CD8-positive, alpha-beta memory T cell (primary cell): ENCODE measurements at regions not wholly inside any gene's neighbourhood (a gene's known extent, or its start where the extent isn't known, plus 50 kb on each side); places are given as distances from the start of the nearest gene placed in this dataset.

Experiments
- CTCF ChIA-PET: fragments of 350-600 bp; sonication (Branson Sonifier 250); formaldehyde crosslinking; loops from one replicate; lab custom pipeline; 2021; ENCODE audit warnings: antibody characterized with exemption; lab: Charles Lee
- POLR2A ChIA-PET: fragments of 350-600 bp; sonication (Branson Sonifier 250); formaldehyde crosslinking; loops from one replicate; lab custom pipeline; 2021; ENCODE audit warnings: antibody characterized with exemption; lab: Charles Lee
- DNase-seq, 5 donors: peaks; one replicate each; pipeline versions ENCODE4 v3.0.0 to v3.0.0-alpha.2; 2020 to 2022; ENCODE audit warnings: mixed read lengths in 1 of 5
- H3K27ac ChIP-seq: one replicate; pipeline ENCODE4 v1.7.0; 2013; ENCODE audit warnings: low read depth, mild to moderate bottlenecking, low read length, moderate library complexity
- H3K27me3 ChIP-seq: 2 replicates; pipeline ENCODE4 v1.7.0; 2013; ENCODE audit warnings: low read length, mild to moderate bottlenecking; ENCODE audit not compliant: insufficient read depth, poor library complexity, severe bottlenecking
- H3K36me3 ChIP-seq: 2 replicates; pipeline ENCODE4 v1.7.0; 2013; ENCODE audit warnings: mild to moderate bottlenecking, low read length, moderate library complexity; ENCODE audit not compliant: insufficient read depth
- H3K4me1 ChIP-seq: 2 replicates; pipeline ENCODE4 v1.7.0; 2013; ENCODE audit warnings: mild to moderate bottlenecking, low read length, moderate library complexity; ENCODE audit not compliant: insufficient read depth
- H3K4me3 ChIP-seq: 2 replicates; pipeline ENCODE4 v1.7.0; 2013; ENCODE audit warnings: mild to moderate bottlenecking, low read length
- H3K9me3 ChIP-seq: 2 replicates; pipeline ENCODE4 v1.7.0; 2013; ENCODE audit warnings: mild to moderate bottlenecking, low read length
- H3K27ac Mint-ChIP-seq, 8 donors: one replicate each; pipeline ENCODE4 v1.8.0; 2020 to 2021; ENCODE audit warnings: mixed read lengths in 8 of 8, mild to moderate bottlenecking in 6 of 8, inconsistent platforms in 3 of 8, moderate library complexity in 3 of 8
- H3K27me3 Mint-ChIP-seq, 2 donors: one replicate each; pipeline ENCODE4 v1.8.0; 2020 to 2021; ENCODE audit warnings: mixed read lengths in 2 of 2, mild to moderate bottlenecking in 1 of 2, moderate library complexity in 1 of 2
- H3K36me3 Mint-ChIP-seq, 3 donors: one replicate each; pipeline ENCODE4 v1.8.0; 2020 to 2021; ENCODE audit warnings: mixed read lengths in 3 of 3, inconsistent platforms in 1 of 3, mild to moderate bottlenecking in 1 of 3
- H3K4me1 Mint-ChIP-seq, 3 donors: one replicate each; pipeline ENCODE4 v1.8.0; 2020 to 2021; ENCODE audit warnings: mixed read lengths in 3 of 3, inconsistent platforms in 1 of 3, mild to moderate bottlenecking in 1 of 3
- H3K4me3 Mint-ChIP-seq, 7 donors: one replicate each; pipeline ENCODE4 v1.8.0; 2020 to 2021; ENCODE audit warnings: mixed read lengths in 7 of 7, mild to moderate bottlenecking in 6 of 7, moderate library complexity in 4 of 7, inconsistent platforms in 2 of 7
- H3K9me3 Mint-ChIP-seq, 5 donors: one replicate each; pipeline ENCODE4 v1.8.0; 2020 to 2022; ENCODE audit warnings: mixed read lengths in 5 of 5, mild to moderate bottlenecking in 3 of 5, moderate library complexity in 2 of 5, inconsistent platforms in 1 of 5

DNA sequence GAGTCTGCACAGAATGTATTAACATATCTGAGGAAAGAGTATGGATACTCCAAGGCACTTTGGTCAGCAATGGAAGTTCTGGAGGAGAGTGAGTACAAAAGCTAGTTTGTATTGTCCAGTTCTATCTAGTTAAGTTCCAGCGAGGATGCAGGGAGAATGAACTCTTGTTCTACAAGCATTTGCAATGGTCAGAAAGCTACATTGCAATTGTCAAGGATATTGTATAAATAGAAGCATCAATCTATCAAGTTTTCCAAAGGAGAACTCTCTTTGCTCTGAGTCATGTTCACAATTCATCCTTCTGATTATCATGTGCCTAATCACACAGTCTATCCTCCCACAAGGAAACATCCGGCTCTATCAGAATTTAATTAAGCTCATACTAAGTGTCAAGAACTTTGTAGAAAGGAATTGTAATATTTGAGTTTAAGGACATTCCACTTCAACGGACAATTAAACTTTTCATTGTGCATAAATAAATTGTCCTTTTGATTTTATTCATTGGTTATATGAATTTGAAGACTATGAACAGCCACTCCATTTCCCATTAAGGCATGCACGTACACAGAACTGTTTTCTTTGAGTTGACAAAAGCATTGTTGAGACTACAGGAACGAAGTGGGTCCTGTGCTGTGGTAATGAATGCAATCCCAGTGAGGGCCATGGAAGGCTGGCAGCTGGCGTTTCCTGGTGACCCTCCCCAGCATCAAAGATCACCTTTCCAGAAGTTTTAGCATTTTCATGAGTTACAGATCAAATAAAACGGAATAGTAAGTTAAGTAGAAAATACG, 973.5 kb upstream of the GOT2 start:
- no peaks in the 10 kb centered on the region for H3K27me3 Mint-ChIP-seq
- POLR2A ChIA-PET = no interaction called here

DNA sequence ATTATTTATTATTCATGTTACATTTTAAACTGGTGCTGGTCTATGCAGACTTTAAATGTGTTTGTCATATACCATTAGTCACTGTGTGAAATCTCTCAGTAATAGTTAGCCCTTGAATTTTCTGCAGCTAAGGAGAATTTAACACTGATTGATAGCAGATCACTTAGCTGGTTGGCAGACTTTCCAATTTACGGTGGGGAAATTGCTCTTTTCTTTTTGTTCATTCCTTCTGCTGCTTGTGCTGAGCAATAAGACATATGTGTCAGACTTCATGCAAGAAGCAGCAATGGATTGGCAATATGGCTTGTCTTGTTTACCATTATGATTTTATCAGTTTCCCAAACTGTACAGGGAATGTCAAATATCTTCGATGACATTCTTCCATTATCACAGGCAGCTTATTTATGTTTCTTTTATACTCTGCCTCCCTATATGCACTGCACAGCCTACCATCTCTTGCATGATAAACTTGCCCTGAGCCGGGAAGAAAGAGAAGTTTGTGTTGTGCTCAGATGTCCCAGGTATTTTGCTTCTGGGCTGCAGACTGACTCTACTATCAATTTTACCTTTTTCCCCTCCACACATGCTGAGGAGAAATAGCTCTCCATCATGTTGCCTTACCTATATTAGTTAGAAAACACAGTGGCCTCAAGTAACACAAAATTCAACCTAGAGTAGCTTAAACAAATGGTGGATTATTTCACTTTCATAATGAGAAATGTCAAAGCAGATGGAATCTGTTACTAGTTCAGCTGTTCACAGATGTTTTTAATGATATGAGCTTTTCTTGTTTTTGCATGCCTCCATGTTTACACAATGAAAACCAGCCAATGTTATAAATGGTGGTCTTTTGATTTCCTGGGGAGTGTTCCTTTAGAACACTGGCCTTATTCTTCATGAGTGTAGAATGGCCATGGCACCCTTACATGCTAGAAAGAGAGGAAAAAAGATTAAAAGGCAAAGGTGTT, 968.1 kb upstream of the GOT2 start:
- no peak overlapping the region for H3K4me3 Mint-ChIP-seq
- POLR2A ChIA-PET = no interaction called here
- H3K27ac Mint-ChIP-seq = no peak overlapping the region
- no peaks in the 10 kb centered on the region for H3K4me1 ChIP-seq
- H3K27ac ChIP-seq = no peak overlapping the region
- H3K36me3 Mint-ChIP-seq = no peaks in the 10 kb centered on the region
- H3K27me3 ChIP-seq = no peaks in the 10 kb centered on the region
- H3K4me1 Mint-ChIP-seq = no peaks in the 10 kb centered on the region
- no peaks in the 10 kb centered on the region for H3K27me3 Mint-ChIP-seq
- DNase-seq = no peak
- peaks cover 6 to 41% (median 16%) of the 10 kb centered on the region in 5 donors for H3K9me3 Mint-ChIP-seq
- no peaks in the 10 kb centered on the region for H3K9me3 ChIP-seq
- CTCF ChIA-PET = no interaction called here
- H3K36me3 ChIP-seq = no peaks in the 10 kb centered on the region
- no peak overlapping the region for H3K4me3 ChIP-seq

More for the DNA sequence above, 973.5 kb upstream of the GOT2 start:
- H3K9me3 ChIP-seq = no peaks in the 10 kb centered on the region
- Mint-ChIP-seq H3K27ac (no peak overlapping the region), H3K36me3 (no peaks in the 10 kb centered on the region), H3K4me3 (no peak overlapping the region), H3K4me1 (no peaks in the 10 kb centered on the region), H3K9me3 (peaks cover 9 to 36% (median 18%) of the 10 kb centered on the region in 5 donors)
- H3K4me3 ChIP-seq = no peak overlapping the region
- no peak overlapping the region for H3K27ac ChIP-seq
- H3K36me3 ChIP-seq = no peaks in the 10 kb centered on the region
- CTCF ChIA-PET = no interaction called here
- no peaks in the 10 kb centered on the region for H3K4me1 ChIP-seq
- H3K27me3 ChIP-seq = no peaks in the 10 kb centered on the region
- no peak for DNase-seq

DNA sequence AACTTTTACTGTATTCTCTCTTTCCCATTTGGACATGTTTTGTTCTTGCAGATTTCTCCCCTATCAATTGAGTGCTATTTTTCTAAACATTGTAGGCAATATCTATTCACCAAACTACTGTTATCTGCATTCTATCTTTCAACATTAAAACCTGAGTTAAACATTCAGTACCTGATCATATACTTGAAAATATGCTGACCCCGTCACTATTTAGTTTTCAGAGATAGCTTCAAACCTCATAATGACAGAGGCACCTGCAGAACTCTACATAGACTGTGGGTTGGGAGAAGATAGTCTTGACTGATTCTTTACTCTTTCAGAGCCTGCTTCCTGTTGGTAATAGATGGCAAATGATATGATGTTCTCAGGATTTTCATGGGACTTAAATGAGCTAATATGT, 965.7 kb upstream of the GOT2 start:
- POLR2A ChIA-PET = no interaction called here
- CTCF ChIA-PET = no interaction called here
- no peak overlapping the region for H3K27ac ChIP-seq
- Mint-ChIP-seq H3K36me3 (no peaks in the 10 kb centered on the region), H3K9me3 (peaks cover 9 to 40% (median 11%) of the 10 kb centered on the region in 5 donors), H3K27ac (no peak overlapping the region), H3K27me3 (no peaks in the 10 kb centered on the region), H3K4me1 (no peaks in the 10 kb centered on the region), H3K4me3 (no peak overlapping the region)
- no peak for DNase-seq
- H3K9me3 ChIP-seq = no peaks in the 10 kb centered on the region
- H3K4me1 ChIP-seq = no peaks in the 10 kb centered on the region
- no peaks in the 10 kb centered on the region for H3K36me3 ChIP-seq
- no peak overlapping the region for H3K4me3 ChIP-seq
- H3K27me3 ChIP-seq = no peaks in the 10 kb centered on the region

DNA sequence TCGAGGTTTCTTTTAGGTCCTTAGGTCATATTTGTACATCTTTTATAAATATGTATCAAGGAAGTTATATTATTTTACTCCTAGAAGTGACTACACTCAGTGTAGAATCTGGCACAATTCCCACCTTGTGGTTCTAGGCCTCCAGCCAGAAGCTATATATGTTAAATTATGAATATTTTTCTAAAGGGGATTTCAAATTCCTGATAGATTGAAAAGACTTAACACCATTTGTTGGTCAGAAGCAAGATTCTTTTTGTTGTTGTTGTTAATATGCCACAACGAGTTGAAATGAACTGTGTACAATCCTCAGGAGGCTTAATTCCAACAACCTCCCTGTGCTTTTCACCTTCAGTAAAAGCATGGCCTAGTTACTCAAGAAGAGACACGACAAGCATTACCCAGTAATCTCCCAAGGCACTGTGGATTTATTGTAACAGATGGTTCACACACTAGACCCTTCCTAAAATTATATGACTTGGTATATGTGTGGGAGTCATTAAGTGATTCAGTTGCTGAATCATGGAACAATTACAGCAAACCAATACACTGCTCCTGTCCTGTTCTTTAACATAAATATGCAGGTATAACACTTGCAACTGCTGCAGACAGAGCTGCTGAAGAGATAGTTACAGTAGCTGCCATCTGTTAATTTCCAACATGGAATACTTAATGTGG, 964.4 kb upstream of the GOT2 start:
- DNase-seq = no peak
- no peaks in the 10 kb centered on the region for H3K36me3 ChIP-seq
- no peaks in the 10 kb centered on the region for H3K27me3 Mint-ChIP-seq
- H3K27ac Mint-ChIP-seq = no peak overlapping the region
- H3K27me3 ChIP-seq = no peaks in the 10 kb centered on the region
- no peaks in the 10 kb centered on the region for H3K9me3 ChIP-seq
- H3K4me1 Mint-ChIP-seq = no peaks in the 10 kb centered on the region
- H3K4me3 Mint-ChIP-seq = no peak overlapping the region
- no peak overlapping the region for H3K4me3 ChIP-seq
- CTCF ChIA-PET = no interaction called here
- H3K36me3 Mint-ChIP-seq = no peaks in the 10 kb centered on the region
- POLR2A ChIA-PET = no interaction called here
- H3K4me1 ChIP-seq = no peaks in the 10 kb centered on the region
- H3K9me3 Mint-ChIP-seq = peaks cover 7 to 43% (median 12%) of the 10 kb centered on the region in 5 donors
- H3K27ac ChIP-seq = no peak overlapping the region

DNA sequence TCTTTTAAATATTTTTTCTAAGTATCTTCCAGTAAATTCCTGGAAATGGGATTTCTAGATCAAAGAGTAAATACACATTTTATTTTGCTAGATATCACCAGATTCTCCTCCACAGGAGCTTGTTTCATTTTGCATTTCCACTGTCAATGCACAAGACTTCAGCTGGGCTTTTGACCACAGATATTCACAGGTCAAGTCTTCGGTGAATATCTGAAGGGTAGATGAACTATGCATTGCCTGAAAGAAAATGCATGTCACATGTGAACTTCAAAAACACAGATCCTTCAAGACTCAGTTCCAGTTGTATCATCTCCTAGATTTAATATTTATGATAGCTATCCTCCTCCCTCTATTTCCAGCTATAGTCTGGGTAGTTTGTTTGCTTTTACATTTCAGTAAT, 963.6 kb upstream of the GOT2 start:
- CTCF ChIA-PET = no interaction called here
- POLR2A ChIA-PET = no interaction called here
- Mint-ChIP-seq H3K9me3 (peaks cover 7 to 41% (median 12%) of the 10 kb centered on the region in 5 donors), H3K4me3 (no peak overlapping the region), H3K27ac (no peak overlapping the region), H3K36me3 (no peaks in the 10 kb centered on the region), H3K4me1 (no peaks in the 10 kb centered on the region), H3K27me3 (no peaks in the 10 kb centered on the region)
- Histone ChIP-seq H3K4me3 (no peak overlapping the region), H3K9me3 (no peaks in the 10 kb centered on the region), H3K27me3 (no peaks in the 10 kb centered on the region), H3K4me1 (no peaks in the 10 kb centered on the region), H3K27ac (no peak overlapping the region), H3K36me3 (no peaks in the 10 kb centered on the region)
- no peak for DNase-seq

DNA sequence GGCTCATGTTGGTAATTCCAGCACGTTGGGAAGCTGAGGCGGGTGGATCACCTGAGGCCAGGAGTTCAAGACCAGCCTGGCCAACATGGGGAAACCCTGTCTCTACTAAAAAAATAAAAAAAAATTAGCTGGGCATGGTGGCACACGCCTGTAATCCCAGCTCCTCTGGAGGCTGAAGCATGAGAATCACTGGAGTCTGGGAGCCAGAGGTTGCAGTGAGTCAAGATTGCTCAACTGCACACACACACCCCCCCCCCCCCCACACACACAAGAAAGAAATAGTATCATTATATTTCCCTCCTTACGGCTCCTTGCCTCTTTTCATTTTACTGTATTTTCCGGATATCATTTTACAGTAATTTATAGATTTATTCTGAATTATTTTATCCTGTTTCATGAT, 963.1 kb upstream of the GOT2 start:
- Histone ChIP-seq H3K4me3 (no peak overlapping the region), H3K27ac (no peak overlapping the region), H3K27me3 (no peaks in the 10 kb centered on the region), H3K4me1 (no peaks in the 10 kb centered on the region), H3K36me3 (no peaks in the 10 kb centered on the region), H3K9me3 (no peaks in the 10 kb centered on the region)
- no peaks in the 10 kb centered on the region for H3K4me1 Mint-ChIP-seq
- no peaks in the 10 kb centered on the region for H3K36me3 Mint-ChIP-seq
- POLR2A ChIA-PET = no interaction called here
- H3K27ac Mint-ChIP-seq = no peak overlapping the region
- no peak overlapping the region for H3K4me3 Mint-ChIP-seq
- no peak for DNase-seq
- H3K9me3 Mint-ChIP-seq = peaks cover 7 to 36% (median 12%) of the 10 kb centered on the region in 5 donors
- H3K27me3 Mint-ChIP-seq = no peaks in the 10 kb centered on the region
- CTCF ChIA-PET = no interaction called here

DNA sequence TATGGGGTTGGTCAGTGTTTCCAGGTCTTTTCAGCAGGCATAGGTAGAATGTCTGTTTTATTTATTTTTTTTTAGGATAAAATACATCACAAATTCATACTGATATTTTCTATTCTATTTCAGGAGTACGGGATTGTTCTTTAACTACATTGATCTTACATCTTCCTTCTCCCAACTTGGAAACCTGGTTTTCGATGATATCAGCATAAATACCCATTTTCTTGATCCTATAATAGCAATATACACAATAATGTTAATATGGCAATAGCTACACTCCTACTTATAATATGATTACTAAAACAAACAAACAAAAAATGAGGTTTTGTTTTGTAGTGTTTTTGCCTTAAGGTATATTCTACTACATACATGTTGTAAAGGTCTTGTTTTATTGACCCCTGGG, 962.4 kb upstream of the GOT2 start:
- H3K27ac Mint-ChIP-seq = no peak overlapping the region
- H3K9me3 Mint-ChIP-seq = peaks cover 8 to 37% (median 13%) of the 10 kb centered on the region in 5 donors
- Histone ChIP-seq H3K27me3 (no peaks in the 10 kb centered on the region), H3K4me3 (no peak overlapping the region), H3K9me3 (no peaks in the 10 kb centered on the region), H3K36me3 (no peaks in the 10 kb centered on the region), H3K4me1 (no peaks in the 10 kb centered on the region), H3K27ac (no peak overlapping the region)
- H3K27me3 Mint-ChIP-seq = no peaks in the 10 kb centered on the region
- ChIA-PET POLR2A (no interaction called here), CTCF (no interaction called here)
- H3K4me1 Mint-ChIP-seq = no peaks in the 10 kb centered on the region
- no peaks in the 10 kb centered on the region for H3K36me3 Mint-ChIP-seq
- no peak overlapping the region for H3K4me3 Mint-ChIP-seq
- no peak for DNase-seq

DNA sequence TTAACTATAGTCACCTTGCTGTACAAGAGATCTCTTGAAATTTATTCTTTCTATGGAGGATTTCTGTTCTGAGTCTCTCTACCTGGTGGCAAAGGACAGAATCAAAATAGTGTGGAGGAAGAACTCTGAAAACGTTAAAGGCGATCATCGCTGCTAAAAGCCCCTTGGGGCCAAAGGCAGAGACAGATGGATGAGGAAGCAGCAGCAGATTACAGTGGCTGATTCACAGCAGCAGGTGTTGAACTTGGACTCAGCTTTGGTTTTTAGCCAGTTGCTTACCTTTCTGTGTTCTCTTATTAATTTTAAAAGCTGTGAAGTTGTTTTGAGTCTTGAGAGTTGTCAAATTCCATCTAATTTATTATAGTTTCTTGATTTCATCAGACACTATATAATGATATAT, 956.1 kb upstream of the GOT2 start:
- Histone ChIP-seq H3K9me3 (no peaks in the 10 kb centered on the region), H3K36me3 (no peaks in the 10 kb centered on the region), H3K27ac (no peak overlapping the region), H3K27me3 (no peaks in the 10 kb centered on the region), H3K4me3 (no peak overlapping the region), H3K4me1 (no peaks in the 10 kb centered on the region)
- DNase-seq = no peak
- Mint-ChIP-seq H3K27me3 (no peaks in the 10 kb centered on the region), H3K36me3 (peaks cover 0 to 5% (median 0%) of the 10 kb centered on the region in 3 donors), H3K4me3 (no peak overlapping the region), H3K4me1 (no peaks in the 10 kb centered on the region), H3K27ac (no peak overlapping the region), H3K9me3 (peaks cover 10 to 42% (median 22%) of the 10 kb centered on the region in 5 donors)
- CTCF ChIA-PET = no interaction called here
- POLR2A ChIA-PET = no interaction called here
